GM21515 (cell line): ENCODE measurements at regions not wholly inside any gene's neighbourhood (a gene's known extent, or its start where the extent isn't known, plus 50 kb on each side); places are given as distances from the start of the nearest gene placed in this dataset.
A peak's percentile ranks its signal among the peaks of the same experiment; 100 is the strongest.
"Not testable (repeated sequence)": the region's sequence is repeated elsewhere in the genome, so short reads cannot be mapped to it uniquely, and the experiment has no call there.

Experiments used
- ATAC-seq: cut with Tn5 transposase; IDR thresholded peaks from one replicate; pipeline ENCODE4 v1.9.1; 2021; ENCODE audit not compliant: unreplicated experiment

GRCh38 chr9:39566782-39567181 is 211.3 kb downstream of the SPATA31A1 start:
- ATAC-seq = not testable (repeated sequence)

DNA sequence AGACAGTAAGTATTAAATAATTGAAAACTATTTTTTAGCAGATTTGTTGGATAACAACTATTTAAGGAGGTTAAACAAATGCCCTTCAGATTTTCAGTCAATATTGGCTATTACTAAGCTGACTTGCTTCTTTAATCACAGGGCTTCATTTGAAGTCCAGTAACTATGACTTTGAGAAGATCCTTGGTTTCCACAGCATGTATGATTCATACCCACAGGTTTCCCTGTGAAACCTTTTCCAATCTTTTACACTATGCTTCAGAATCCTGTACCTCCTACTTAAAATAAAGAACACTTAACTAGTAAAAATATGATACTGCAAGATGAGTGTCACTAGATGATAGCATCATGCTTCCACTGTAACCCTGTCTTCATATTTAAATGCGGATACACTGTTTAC is 211.9 kb downstream of the SPATA31A1 start:
- not testable (repeated sequence) for ATAC-seq

DNA sequence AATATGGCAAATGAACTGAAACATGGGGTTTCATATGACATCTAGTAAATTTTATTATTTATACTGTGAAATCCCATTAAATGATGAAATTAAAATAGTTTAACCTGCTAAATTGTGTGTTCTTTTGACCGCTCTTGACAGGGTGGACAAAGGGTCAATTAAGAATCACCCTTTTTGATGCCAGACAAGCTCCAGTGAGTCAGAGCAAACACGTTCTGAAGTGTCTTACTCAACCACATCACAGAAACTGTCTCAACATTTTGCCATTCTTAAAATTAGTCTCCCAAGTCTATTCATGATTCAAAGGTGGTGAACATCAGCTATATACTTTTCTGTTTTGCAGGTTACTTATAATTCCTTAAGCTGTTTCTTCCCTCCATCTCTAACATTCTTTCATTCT is 213.4 kb downstream of the SPATA31A1 start:
- ATAC-seq = not testable (repeated sequence)

- not testable (repeated sequence) for ATAC-seq
Observed at GRCh38 chr9:39573024-39574022, 217.9 kb downstream of the SPATA31A1 start.

DNA sequence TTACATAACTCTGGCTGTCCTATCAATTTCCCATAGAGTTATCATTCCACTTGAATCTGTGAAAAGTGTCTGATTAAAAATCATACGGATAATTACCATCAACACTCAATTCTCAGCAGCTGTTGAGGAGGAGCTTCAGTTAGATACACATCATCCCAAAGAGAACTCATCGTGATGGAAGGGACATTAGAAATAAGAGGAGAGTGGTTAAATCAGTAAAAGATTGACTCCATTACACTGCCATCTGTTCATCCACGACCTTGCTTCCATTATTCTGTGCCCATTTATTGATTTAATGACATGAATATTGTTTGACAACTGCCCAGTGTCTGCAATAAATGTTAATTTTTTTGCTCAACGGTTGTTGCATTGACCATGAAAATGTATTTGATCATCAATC is 223.5 kb downstream of the SPATA31A1 start:
- not testable (repeated sequence) for ATAC-seq

- not testable (repeated sequence) for ATAC-seq
Observed at GRCh38 chr9:39581296-39581695, 225.8 kb downstream of the SPATA31A1 start.

- not testable (repeated sequence) for ATAC-seq
Observed at GRCh38 chr9:39582677-39583412, 227.4 kb downstream of the SPATA31A1 start.

GRCh38 chr9:39583413-39583747 is 227.9 kb downstream of the SPATA31A1 start:
- not testable (repeated sequence) for ATAC-seq

DNA sequence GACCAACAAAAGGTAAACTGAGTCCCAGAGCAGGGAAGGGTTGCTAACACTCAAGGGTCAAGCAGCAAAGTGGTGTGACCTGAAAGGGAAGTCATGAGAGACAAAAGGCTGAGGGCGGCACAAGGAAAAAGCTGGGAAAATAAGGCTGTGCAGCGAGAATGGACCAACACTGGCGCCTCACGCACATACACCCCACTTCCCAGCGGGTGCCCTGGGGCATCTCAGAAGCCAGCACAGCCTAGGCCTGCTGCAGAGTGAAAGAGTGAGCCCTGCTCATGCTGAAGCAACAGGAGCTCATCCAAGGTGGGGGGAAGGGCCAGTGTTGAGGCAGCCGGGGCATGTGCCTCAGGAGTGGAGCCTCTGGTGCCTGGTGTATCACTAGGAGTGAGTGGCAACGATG is 229.8 kb downstream of the SPATA31A1 start:
- ATAC-seq = not testable (repeated sequence)

GRCh38 chr9:39587844-39588499 is 232.5 kb downstream of the SPATA31A1 start:
- ATAC-seq = no peak

GRCh38 chr9:39588500-39589137 is 233.2 kb downstream of the SPATA31A1 start:
- no peak for ATAC-seq

GRCh38 chr9:39604089-39604488 is 248.6 kb downstream of the SPATA31A1 start:
- ATAC-seq = not testable (repeated sequence)

DNA sequence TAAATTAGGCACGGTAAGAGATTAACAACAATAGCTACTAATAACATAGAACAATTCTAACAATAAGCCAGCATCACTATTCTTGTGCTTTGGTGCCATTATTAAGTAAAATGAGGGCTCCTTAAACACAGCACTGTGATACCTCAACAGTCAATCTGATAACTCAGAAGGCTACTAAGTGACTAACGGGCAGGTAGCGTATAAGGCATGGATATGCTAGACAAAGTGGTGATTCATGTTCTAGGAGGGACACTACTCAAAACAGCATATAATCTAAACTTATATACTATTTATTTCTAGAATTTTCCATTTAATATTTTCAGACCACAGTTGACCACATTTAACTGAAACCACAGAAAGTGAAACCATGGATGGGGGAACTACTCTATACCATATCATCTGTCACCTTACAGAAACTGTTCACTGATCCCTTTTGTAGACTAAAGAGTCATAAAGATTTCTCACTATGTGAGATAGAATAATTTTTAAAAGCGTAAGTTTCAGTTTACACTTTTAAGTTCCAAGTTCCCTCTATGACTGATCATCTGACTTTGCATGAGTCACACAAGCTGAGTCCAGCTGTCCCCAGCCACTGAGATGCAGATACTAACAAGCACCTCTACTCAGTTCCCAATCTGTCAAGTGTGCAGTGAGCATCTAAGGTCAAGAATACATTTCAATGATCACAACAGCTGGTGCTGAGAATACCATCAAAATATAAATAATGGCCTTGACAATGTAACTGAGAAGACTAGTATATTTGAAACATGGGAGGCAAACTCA is 256.2 kb downstream of the SPATA31A1 start:
- peak; percentile 93 for ATAC-seq

DNA sequence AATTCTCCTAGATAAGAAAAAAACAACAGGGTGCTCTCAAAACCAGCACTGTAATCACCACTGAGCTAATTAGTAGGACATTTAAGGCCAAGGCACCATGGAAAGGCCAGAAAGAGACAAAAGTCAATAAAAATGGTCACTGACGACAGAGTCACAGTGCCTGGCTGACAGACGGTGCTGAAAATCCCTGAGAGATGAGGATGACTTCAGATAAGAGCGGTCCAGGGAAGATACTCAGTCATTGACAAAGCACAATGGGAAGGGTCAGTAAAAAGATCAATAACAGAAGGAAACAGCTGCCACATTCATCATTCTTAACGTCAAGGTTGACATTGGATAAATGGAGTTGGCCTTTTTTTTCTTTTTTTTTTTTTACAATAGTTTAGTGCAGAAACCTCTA is 261.0 kb downstream of the SPATA31A1 start:
- ATAC-seq = not testable (repeated sequence)

DNA sequence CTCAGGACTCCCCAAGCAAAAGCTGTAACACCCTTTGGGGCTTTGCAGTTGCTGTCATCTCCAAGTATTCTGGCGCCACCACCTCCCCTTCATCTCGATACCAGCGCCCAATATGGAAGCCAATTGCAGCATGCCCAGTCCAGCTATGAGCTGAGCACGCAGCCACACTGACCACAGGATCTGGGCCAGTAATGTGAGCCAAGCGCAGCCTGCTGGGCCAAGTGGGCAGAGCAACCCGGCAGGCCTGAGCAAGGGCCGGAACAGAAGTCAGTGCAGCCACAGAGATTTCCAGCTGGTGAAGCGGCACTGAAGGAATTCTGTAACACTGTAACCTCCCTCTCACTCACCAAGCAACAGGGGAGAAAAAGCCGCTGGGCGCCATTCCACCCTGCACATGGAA is 268.6 kb downstream of the SPATA31A1 start:
- ATAC-seq = not testable (repeated sequence)

- ATAC-seq = not testable (repeated sequence)
Observed at GRCh38 chr9:39632071-39632470, 276.6 kb downstream of the SPATA31A1 start.

- not testable (repeated sequence) for ATAC-seq
Observed at GRCh38 chr9:39649029-39649428, 293.6 kb downstream of the SPATA31A1 start.

DNA sequence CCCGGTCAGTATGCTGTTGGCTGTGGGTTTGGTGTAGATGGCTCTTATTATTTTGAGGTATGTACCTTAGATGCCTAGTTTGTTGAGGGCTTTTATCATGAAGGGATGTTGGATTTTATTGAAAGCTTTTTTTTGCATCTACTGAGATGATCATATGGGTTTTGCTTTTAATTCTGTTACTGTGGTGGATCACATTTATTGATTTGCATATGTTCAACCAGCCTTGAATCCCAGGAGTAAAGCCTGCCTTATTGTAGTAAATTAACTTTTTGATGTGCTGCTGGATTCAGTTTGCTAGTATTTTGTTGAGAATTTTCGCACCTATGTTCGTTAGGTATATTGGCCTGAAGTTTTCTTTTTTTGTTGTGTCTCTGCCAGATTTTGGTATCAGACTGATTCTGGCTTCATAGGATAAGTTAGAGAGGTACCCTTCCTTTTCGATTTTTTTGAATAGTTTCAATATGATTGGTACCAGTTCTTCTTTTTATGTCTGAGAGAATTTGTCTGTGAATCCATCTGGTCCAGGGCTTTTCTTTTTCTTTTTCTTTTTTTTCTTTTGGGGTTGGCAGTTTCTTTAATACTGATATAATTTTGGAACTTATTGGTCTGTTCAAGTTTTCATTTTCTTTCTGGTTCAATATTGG is 301.6 kb downstream of the SPATA31A1 start:
- ATAC-seq = peak; percentile 78

DNA sequence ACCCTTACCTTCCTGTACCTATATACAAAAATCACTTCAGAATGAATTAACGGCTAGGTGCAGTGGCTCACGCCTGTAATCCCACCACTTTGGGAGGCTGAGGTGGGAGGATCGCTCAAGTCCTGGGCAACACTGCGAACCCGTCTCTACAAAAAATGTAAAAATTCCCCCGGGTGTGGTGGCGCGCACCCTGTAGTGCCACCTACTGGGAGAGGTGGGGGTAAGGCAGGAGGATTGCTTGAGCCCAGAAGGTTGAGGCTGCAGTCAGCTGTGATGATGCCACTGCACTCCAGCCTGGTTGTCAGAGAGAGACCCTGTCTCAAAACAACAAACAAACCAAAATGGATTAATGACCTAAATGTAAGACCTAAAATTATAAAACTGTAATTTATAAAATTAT is 307.6 kb downstream of the SPATA31A1 start:
- ATAC-seq = not testable (repeated sequence)
